ENCODE measurements at regions not wholly inside any gene's neighbourhood (a gene's known extent, or its start where the extent isn't known, plus 50 kb on each side); places are given as distances from the start of the nearest gene placed in this dataset.
"Not testable (repeated sequence)": the region's sequence is repeated elsewhere in the genome, so short reads cannot be mapped to it uniquely, and the experiment has no call there.

DNA sequence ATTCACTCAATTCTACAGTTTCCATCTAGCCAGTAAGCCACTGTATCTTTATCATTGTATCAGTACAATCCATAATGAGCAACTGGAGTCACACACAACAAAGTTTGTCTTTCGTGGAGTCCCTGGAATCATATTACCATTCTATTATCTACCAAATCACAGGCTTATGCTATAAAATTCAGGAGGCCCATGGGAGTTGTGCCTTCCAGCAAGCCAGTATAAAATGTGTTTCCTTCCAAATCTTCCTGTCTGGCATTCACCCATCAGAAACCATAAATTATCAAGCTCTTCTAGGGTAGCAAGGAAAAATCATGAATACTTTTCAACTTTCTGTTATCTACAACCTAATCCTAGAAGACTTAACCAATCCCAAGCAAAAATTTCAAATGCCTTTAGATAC, 1383.3 kb upstream of the PCDH7 start:
- peak in 1 of 2 experiments; percentile 37 for DNase-seq
- Histone ChIP-seq H3K36me3 (no peaks in the 10 kb centered on the region), H3K27me3 (no peaks in the 10 kb centered on the region)

DNA sequence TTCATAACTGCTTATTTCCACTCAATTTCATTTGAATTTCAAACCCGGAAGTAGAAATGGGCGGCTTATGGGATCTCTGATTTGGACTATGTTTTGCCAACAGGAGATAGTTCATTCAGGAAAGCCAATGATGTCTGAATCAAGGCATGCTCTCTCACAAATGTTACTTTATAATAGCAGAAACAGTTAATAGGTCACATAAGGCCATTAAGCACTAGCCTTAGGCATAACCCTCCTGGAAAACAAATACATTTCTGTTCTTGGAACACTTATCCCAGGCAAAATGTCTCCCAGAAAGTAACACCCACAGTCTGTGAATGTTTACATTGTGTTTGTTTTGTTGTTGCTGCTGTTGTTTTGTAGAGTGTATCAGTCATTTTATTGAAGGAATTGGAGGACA, 1347.2 kb upstream of the PCDH7 start:
- no peak for DNase-seq
- H3K4me3 ChIP-seq: no peak overlapping the region
- H3K9me3 ChIP-seq (replicated peaks): no peaks in the 10 kb centered on the region
- H3K4me1 ChIP-seq: no peaks in the 10 kb centered on the region
- no peak overlapping the region for H3K27ac ChIP-seq
- H3K27me3 ChIP-seq: no peaks in the 10 kb centered on the region
- H3K36me3 ChIP-seq: no peaks in the 10 kb centered on the region

More for the DNA sequence above, 1383.3 kb upstream of the PCDH7 start:
- Histone ChIP-seq H3K4me3 (no peak overlapping the region), H3K9me3 (replicated peaks) (no peaks in the 10 kb centered on the region), H3K4me1 (no peaks in the 10 kb centered on the region), H3K27ac (no peak overlapping the region)

DNA sequence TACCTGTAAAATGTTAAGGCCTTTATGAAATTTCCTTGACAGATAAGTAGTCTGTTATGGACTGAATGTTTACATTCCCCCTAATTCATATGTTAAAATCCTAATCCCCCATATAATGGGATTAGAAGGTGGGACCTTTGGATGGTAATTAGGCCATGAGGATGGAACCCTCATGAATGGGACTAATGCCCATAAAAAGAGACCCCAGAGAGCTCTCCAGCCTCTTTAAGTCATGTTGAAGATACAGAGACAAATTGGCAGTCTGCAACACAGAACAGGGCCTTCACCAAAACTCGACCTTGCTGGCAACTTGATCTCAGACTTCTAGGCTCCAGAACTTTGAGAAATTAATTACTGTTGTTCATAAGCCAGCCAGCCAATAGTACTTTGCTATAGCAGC, 1344.5 kb upstream of the PCDH7 start:
- no peaks in the 10 kb centered on the region for H3K36me3 ChIP-seq
- no peaks in the 10 kb centered on the region for H3K4me1 ChIP-seq
- H3K4me3 ChIP-seq: no peak overlapping the region
- H3K27ac ChIP-seq: no peak overlapping the region
- H3K9me3 ChIP-seq (replicated peaks): 0 out of 2 replicates have a peak, but pooled peaks cover 2% of the 10 kb centered on the region
- DNase-seq: no peak
- no peaks in the 10 kb centered on the region for H3K27me3 ChIP-seq

DNA sequence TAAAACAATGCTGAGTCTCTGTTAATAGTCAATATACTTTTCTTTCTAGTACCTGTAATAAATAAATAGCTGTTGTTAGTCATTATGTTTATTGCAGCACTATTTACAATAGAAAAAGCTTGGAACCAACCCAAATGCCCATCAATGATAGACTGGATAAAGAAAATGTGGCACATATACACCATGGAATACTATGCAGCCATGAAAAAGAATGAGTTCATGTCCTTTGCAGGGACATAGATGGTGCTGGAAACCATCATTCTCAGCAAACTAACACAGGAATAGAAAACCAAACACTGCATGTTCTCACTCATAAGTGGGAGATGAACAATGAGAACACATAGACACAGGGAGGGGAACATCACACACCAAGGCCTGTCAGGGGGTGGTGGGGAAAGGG, 1341.9 kb upstream of the PCDH7 start:
- not testable (repeated sequence) for H3K36me3 ChIP-seq, H3K27me3 ChIP-seq

DNA sequence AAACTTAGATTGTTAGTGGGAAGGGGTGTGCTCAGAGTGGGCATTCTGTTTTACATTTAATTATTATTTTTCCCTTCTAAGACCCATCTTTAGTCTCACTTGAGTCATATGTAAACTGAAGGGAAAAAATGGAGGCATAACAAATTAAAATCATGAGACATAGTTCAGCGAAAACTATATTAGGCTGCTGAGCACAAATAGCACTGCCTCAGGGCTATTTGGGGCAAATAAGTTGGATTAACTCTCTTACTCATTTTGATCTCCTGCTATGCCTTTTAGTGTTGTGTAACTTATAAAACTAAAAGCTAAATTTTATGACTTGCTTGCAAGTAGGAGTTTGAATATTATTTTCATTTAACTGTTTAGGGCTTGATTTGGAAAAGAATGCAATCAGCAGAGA, 1329.2 kb upstream of the PCDH7 start:
- no peaks in the 10 kb centered on the region for H3K4me1 ChIP-seq
- H3K36me3 ChIP-seq: no peaks in the 10 kb centered on the region
- DNase-seq: no peak
- no peak overlapping the region for H3K4me3 ChIP-seq
- peak overlapping the region; percentile 8; the same call in 1 of the 2 replicates for H3K27ac ChIP-seq
- H3K9me3 ChIP-seq (replicated peaks): peaks cover 9% of the 10 kb centered on the region; the same call in 1 of the 2 replicates
- H3K27me3 ChIP-seq: no peaks in the 10 kb centered on the region

More for the DNA sequence above, 1341.9 kb upstream of the PCDH7 start:
- not testable (repeated sequence) for H3K4me1 ChIP-seq; H3K27ac ChIP-seq; H3K4me3 ChIP-seq; DNase-seq; H3K9me3 ChIP-seq (replicated peaks)

DNA sequence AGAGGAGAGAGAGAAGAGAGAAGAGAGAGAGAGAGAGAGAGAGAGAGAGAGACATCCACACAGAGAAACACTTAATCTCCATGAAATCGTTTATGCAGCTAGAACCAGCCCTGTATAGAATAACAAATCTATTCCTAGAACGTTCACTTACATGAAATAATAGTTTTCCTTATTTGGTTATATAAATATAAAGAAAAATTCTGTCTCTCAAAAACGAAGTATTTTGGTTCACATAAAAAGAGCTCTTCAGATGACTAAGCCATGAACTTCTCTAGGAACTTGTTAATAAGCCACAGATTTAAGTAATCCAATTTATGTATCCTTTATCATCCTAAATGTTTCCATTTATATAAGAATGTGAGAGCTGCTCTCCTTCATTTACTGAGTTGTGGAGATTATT, 1315.1 kb upstream of the PCDH7 start:
- Histone ChIP-seq H3K4me1 (peaks cover 8% of the 10 kb centered on the region), H3K36me3 (no peaks in the 10 kb centered on the region), H3K4me3 (no peak overlapping the region), H3K27ac (peak overlapping the region; percentile 15; the same call in 1 of the 2 replicates), H3K9me3 (replicated peaks) (no peaks in the 10 kb centered on the region), H3K27me3 (no peaks in the 10 kb centered on the region)
- no peak for DNase-seq

DNA sequence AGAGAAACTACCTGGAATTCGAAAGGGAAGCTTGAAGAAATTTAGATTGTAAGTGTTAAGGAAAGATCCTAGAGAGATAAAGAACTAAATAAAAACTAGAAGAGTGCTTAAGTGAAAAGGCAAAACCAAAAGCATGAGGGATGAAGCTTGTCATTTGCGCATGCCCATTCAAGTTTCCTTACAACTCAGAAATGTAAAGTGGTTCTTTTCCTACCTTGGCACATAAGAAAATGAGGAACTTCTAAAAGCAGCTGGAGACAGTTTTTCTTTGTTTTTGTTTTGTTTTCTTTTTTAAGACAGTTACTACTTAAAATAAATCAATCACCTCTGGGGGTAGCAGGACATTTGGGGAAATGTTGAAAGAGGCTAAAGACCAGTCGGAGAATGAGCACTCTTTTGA, 1304.4 kb upstream of the PCDH7 start:
- no peaks in the 10 kb centered on the region for H3K4me1 ChIP-seq
- no peaks in the 10 kb centered on the region; the same call in 1 of the 2 replicates for H3K36me3 ChIP-seq
- DNase-seq: no peak
- no peak overlapping the region for H3K4me3 ChIP-seq
- peaks cover 3% of the 10 kb centered on the region; the same call in 1 of the 2 replicates for H3K9me3 ChIP-seq (replicated peaks)
- no peak overlapping the region for H3K27ac ChIP-seq
- no peaks in the 10 kb centered on the region for H3K27me3 ChIP-seq

DNA sequence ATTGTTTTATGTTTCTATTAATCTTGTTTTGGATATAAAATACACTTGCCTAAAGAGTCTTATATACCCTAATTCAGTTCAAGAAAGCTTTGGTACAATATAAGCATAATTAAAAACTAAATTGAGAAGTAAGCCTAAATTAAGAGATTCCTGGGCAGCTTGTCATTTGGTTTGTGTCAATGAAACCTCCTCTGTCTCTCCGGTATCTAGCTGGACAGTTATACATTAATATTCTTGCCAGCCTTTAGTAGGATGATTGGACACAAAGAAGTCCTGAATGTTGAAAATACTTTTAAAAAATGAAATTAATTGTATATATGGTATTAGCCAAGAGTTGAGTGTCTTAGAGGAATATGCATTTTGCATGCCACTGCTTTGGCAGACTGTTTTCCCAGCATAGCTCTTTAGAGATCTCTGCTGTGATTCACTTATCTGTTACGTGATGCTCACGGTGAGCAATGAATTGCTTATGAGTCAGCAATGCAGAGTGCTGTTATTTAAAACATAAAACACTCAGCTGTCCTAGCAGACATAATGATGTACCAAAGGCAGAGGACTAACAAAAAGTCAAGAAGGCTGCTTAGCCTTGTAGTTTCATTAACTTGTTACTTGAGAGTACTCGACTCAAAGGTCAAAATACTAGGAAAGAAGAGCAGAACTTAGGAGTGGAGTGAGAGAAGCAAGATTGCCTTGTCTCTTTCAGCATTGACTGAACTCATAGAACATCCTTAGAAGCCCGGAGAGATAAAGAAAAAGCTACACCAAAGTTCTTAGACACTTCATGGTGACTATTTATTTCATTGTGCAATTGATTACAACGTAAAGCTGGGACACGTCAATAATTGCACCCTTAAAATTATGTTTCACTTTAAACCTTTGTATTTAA, 1296.1 kb upstream of the PCDH7 start:
- Histone ChIP-seq H3K4me1 (no peaks in the 10 kb centered on the region), H3K27ac (no peak overlapping the region), H3K9me3 (replicated peaks) (no peaks in the 10 kb centered on the region; the same call in 1 of the 2 replicates), H3K4me3 (no peak overlapping the region), H3K36me3 (no peaks in the 10 kb centered on the region), H3K27me3 (no peaks in the 10 kb centered on the region)
- peak in 1 of 2 experiments; percentile 25 for DNase-seq

DNA sequence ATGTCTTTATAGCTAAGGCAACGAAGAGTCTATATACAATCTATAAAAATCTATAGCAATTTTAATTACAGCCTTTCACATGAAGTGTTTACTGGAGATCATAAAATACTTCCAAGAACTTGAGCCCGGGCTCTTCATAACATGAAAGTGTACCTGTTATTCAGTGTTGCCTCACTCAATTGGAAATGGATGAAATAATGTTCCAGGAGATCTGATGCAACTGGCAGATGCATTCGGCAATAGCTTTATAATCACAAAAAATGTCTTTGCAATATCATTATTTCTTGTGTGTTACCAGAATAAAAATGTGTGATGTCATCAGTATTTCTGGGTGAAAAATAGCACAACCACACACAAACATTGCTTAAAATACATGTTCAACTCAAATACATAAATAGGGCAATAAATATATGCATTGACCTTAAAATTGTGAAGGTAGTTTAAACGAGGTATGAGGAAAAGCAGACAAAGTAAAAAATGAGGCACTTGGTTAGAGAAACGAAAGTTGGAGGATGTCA, 1266.8 kb upstream of the PCDH7 start:
- no peak for DNase-seq
- H3K36me3 ChIP-seq: no peaks in the 10 kb centered on the region
- no peak overlapping the region for H3K4me3 ChIP-seq
- no peak overlapping the region for H3K27ac ChIP-seq
- no peaks in the 10 kb centered on the region for H3K4me1 ChIP-seq
- H3K27me3 ChIP-seq: no peaks in the 10 kb centered on the region
- no peaks in the 10 kb centered on the region for H3K9me3 ChIP-seq (replicated peaks)

DNA sequence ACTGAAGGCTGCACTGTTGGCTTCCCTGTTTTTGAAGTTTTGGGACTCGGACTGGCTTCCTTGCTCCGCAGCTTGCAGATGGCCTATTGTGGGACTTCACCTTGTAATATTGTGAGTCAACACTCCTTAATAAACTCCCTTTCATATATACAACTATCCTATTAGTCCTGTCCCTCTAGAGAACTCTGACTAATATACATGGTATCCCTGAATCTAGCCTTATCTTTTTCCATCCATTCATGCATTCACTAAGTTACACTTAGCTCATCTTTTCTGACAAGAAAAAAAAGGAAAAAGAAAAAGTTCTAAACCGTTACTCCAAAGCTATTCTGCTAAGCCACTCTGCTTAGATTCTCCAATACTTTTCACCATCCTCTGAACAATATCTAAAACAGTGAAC, 1260.2 kb upstream of the PCDH7 start:
- Histone ChIP-seq H3K27ac (no peak overlapping the region), H3K36me3 (no peaks in the 10 kb centered on the region), H3K4me3 (no peak overlapping the region), H3K27me3 (no peaks in the 10 kb centered on the region), H3K9me3 (replicated peaks) (no peaks in the 10 kb centered on the region), H3K4me1 (no peaks in the 10 kb centered on the region)
- DNase-seq: no peak

DNA sequence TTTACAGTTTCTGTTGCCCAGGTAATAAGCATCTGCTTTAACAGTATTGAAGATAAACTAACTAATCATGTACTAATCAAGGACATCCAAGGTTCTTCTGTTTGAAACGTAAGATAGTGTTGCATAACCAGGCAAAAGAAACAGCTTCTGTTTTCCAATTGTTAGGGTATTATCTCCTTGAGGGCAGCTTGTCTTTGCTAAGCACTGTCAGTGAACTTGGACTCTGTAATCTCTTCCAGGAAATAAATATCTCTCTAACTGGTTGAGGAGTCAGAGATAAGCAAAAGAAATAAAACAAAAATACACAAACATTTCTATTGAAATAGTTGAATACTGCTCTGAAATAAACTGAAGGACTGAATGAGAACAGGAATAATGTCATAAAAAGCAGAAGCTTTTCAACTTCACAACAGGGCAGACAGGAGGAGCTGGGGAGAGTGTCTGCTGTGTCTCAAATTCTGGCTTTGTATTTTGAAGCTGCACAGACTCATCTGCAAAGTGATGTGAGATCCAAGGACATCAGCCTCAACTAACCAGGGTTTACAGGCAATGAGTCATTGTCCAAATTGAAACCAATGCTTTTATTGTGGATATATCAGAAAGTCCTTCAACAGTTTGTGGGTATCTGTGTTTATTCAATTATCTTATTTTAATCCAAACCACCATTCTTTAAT, 1253.0 kb upstream of the PCDH7 start:
- Histone ChIP-seq H3K36me3 (no peaks in the 10 kb centered on the region), H3K4me3 (no peak overlapping the region), H3K27me3 (no peaks in the 10 kb centered on the region), H3K4me1 (no peaks in the 10 kb centered on the region), H3K9me3 (replicated peaks) (no peaks in the 10 kb centered on the region), H3K27ac (no peak overlapping the region)
- no peak for DNase-seq

Measured in SJCRH30 (cell line).